CD14-positive monocyte (primary cell): ENCODE measurements at regions not wholly inside any gene's neighbourhood (a gene's known extent, or its start where the extent isn't known, plus 50 kb on each side); places are given as distances from the start of the nearest gene placed in this dataset.
"Not testable (repeated sequence)": the region's sequence is repeated elsewhere in the genome, so short reads cannot be mapped to it uniquely, and the experiment has no call there.

Experiments
- DNase-seq, 3 donors: peaks; one replicate each; pipeline ENCODE4 v3.0.0-alpha.2; 2011 to 2022
- H2AFZ ChIP-seq: 2 replicates; pipeline ENCODE4 v1.6.0; 2012; ENCODE audit warnings: mild to moderate bottlenecking, low read depth, low read length, inconsistent platforms; ENCODE audit not compliant: insufficient read depth, poor library complexity, severe bottlenecking
- H3K27ac ChIP-seq, 2 donors: 1 replicate in 1 of 2; 2 replicates in 1 of 2; pipeline ENCODE4 v1.5.1; 2012 to 2013; ENCODE audit warnings: low read length in 2 of 2, control low read depth in 1 of 2, inconsistent platforms in 1 of 2, low read depth in 1 of 2, mild to moderate bottlenecking in 1 of 2
- H3K27me3 ChIP-seq, 2 donors: one replicate each; pipeline versions ENCODE4 v1.6.0 to v1.6.1; 2011 to 2013; ENCODE audit warnings: low read length in 2 of 2; ENCODE audit not compliant: control insufficient read depth in 2 of 2, insufficient read depth in 2 of 2
- H3K36me3 ChIP-seq, 2 donors: replicated peaks in 1 of 2; 1 replicate in 1 of 2; 2 replicates in 1 of 2; pipeline versions ENCODE4 v1.5.1 to v1.6.1; 2012 to 2013; ENCODE audit warnings: low read length in 2 of 2, control low read depth in 1 of 2, inconsistent platforms in 1 of 2, mild to moderate bottlenecking in 1 of 2; ENCODE audit not compliant: insufficient read depth in 2 of 2, control insufficient read depth in 1 of 2
- H3K4me1 ChIP-seq, 2 donors: 1 replicate in 1 of 2; 2 replicates in 1 of 2; pipeline versions ENCODE4 v1.5.1 to v1.6.1; 2012 to 2013; ENCODE audit warnings: low read length in 2 of 2, control low read depth in 1 of 2, inconsistent platforms in 1 of 2, mild to moderate bottlenecking in 1 of 2, moderate library complexity in 1 of 2; ENCODE audit not compliant: insufficient read depth in 2 of 2, control insufficient read depth in 1 of 2
- H3K4me2 ChIP-seq: replicated peaks from 2 replicates; pipeline ENCODE3; 2012; ENCODE audit warnings: low read length, moderate library complexity, mild to moderate bottlenecking; ENCODE audit not compliant: poor library complexity, severe bottlenecking; ENCODE audit errors: extremely low read depth
- H3K4me3 ChIP-seq, 3 experiments: fragments of 200-600 bp in 1 of 3; sonication (generic) in 1 of 3; replicated peaks in 1 of 3; 1 replicate in 2 of 3; 2 replicates in 1 of 3; pipeline ENCODE4 v1.5.1; 2011 to 2013; ENCODE audit warnings: low read length in 3 of 3, mild to moderate bottlenecking in 3 of 3, control low read depth in 2 of 3, low read depth in 2 of 3, inconsistent platforms in 1 of 3, moderate library complexity in 1 of 3
- H3K79me2 ChIP-seq: 2 replicates; pipeline ENCODE4 v1.6.0; 2012; ENCODE audit warnings: mild to moderate bottlenecking, control low read depth, inconsistent platforms, low read length, moderate library complexity; ENCODE audit not compliant: insufficient read depth
- H3K9ac ChIP-seq: 2 replicates; pipeline ENCODE4 v1.6.0; 2017; ENCODE audit warnings: low read length, mild to moderate bottlenecking; ENCODE audit not compliant: insufficient read depth, poor library complexity, severe bottlenecking
- H3K9me3 ChIP-seq, 2 donors: replicated peaks in 1 of 2; 1 replicate in 1 of 2; 2 replicates in 1 of 2; pipeline versions ENCODE4 v1.5.1 to v1.6.1; 2012 to 2013; ENCODE audit warnings: low read length in 2 of 2, control low read depth in 1 of 2; ENCODE audit not compliant: control insufficient read depth in 1 of 2, insufficient read depth in 1 of 2
- H4K20me1 ChIP-seq: 2 replicates; pipeline ENCODE4 v1.6.0; 2012; ENCODE audit warnings: mild to moderate bottlenecking, low read length, control low read depth, moderate library complexity; ENCODE audit not compliant: insufficient read depth
- H3K27ac Mint-ChIP-seq, 7 donors: one replicate each; pipeline ENCODE4 v1.8.0; 2020; ENCODE audit warnings: mild to moderate bottlenecking in 7 of 7, mixed read lengths in 7 of 7, moderate library complexity in 6 of 7, inconsistent platforms in 2 of 7
- H3K27me3 Mint-ChIP-seq, 3 donors: one replicate each; pipeline ENCODE4 v1.8.0; 2021 to 2022; ENCODE audit warnings: low read depth in 3 of 3, mild to moderate bottlenecking in 3 of 3, mixed read lengths in 3 of 3, moderate library complexity in 3 of 3, inconsistent platforms in 1 of 3
- H3K36me3 Mint-ChIP-seq, 2 donors: one replicate each; pipeline ENCODE4 v1.8.0; 2020; ENCODE audit warnings: mixed read lengths in 2 of 2, inconsistent platforms in 1 of 2, mild to moderate bottlenecking in 1 of 2
- H3K4me1 Mint-ChIP-seq: one replicate; pipeline ENCODE4 v1.8.0; 2020; ENCODE audit warnings: mild to moderate bottlenecking, mixed read lengths
- H3K4me3 Mint-ChIP-seq, 2 donors: one replicate each; pipeline ENCODE4 v1.8.0; 2020; ENCODE audit warnings: mild to moderate bottlenecking in 2 of 2, mixed read lengths in 2 of 2, moderate library complexity in 1 of 2
- H3K9me3 Mint-ChIP-seq, 7 donors: one replicate each; pipeline ENCODE4 v1.8.0; 2020 to 2022; ENCODE audit warnings: mixed read lengths in 7 of 7, mild to moderate bottlenecking in 6 of 7, moderate library complexity in 6 of 7, inconsistent platforms in 2 of 7
- CTCF ChIP-seq: fragments of 200-600 bp; IDR thresholded peaks from one replicate; pipeline ENCODE4 v1.8.0; 2022; ENCODE audit warnings: antibody characterized with exemption, mild to moderate bottlenecking
- WGBS: methylation state at CpG from one replicate; pipeline ENCODE4 v1.1.5; 2013; ENCODE audit warnings: missing lambda C conversion rate; ENCODE audit not compliant: insufficient coverage; 5-methylcytosine and 5-hydroxymethylcytosine counted together
- intact Hi-C, 2 donors: fragments of 100-400 bp; cut with micrococcal nuclease; formaldehyde crosslinking; loops; one replicate each; pipeline versions ENCODE4 v1.15.0 to v1.15.1; 2023

GRCh38 chr22:42185915-42186439 lies 55.4 kb upstream of the CYP2D6 start:
- H3K4me3 ChIP-seq, result no peak overlapping the region
- Mint-ChIP-seq H3K4me1 (peaks cover 4% of the 10 kb centered on the region), H3K9me3 (no peaks in the 10 kb centered on the region), H3K27me3 (no peaks in the 10 kb centered on the region), H3K4me3 (no peak overlapping the region), H3K27ac (no peak overlapping the region), H3K36me3 (peaks cover 6 to 21% of the 10 kb centered on the region in 2 donors)
- H3K9ac ChIP-seq, result no peak overlapping the region
- 100% methylated on average over 1 of the region's 2 CpGs for WGBS
- intact Hi-C loops, result no loop called here
- H3K27ac ChIP-seq, result no peak overlapping the region
- H3K9me3 ChIP-seq, result no peaks in the 10 kb centered on the region
- no peak overlapping the region for H3K4me2 ChIP-seq
- H3K27me3 ChIP-seq, result no peaks in the 10 kb centered on the region
- TF ChIP-seq CTCF, result no peak
- peaks cover 0 to 9% of the 10 kb centered on the region in 2 donors for H3K36me3 ChIP-seq
- H3K79me2 ChIP-seq, result peaks cover 14% of the 10 kb centered on the region
- no peak for DNase-seq
- H2AFZ ChIP-seq, result no peak overlapping the region
- H4K20me1 ChIP-seq, result peaks cover 98% of the 10 kb centered on the region
- no peaks in the 10 kb centered on the region for H3K4me1 ChIP-seq

DNA sequence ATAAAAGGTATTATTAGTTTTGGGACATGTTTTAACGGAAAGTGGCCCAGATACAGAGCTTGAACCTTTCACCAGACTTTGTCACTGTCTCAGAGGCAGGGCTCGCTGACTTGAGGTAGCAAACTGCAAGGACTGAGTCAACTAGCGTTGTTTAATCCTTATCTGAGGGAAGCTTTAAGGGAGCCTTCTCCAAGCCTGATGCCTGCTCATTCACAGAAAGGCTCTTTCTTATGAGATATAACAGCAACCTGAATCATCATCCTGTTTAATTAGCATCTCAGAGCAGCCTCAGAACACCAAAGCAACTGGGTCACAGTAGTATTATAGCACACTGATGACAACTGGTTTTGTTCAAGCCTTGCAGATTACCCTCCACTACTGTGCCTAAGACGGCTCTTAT lies 54.2 kb upstream of the CYP2D6 start:
- no peak for TF ChIP-seq CTCF
- Mint-ChIP-seq H3K9me3 (no peaks in the 10 kb centered on the region), H3K36me3 (peaks cover 6 to 21% of the 10 kb centered on the region in 2 donors), H3K4me1 (peaks cover 4% of the 10 kb centered on the region), H3K27me3 (no peaks in the 10 kb centered on the region), H3K27ac (no peak overlapping the region), H3K4me3 (no peak overlapping the region)
- Histone ChIP-seq H3K9ac (no peak overlapping the region), H3K4me3 (no peak overlapping the region), H3K27me3 (no peaks in the 10 kb centered on the region), H3K4me2 (no peak overlapping the region), H4K20me1 (peaks cover 95% of the 10 kb centered on the region), H3K79me2 (peaks cover 14% of the 10 kb centered on the region), H3K27ac (no peak overlapping the region), H3K4me1 (no peaks in the 10 kb centered on the region), H3K36me3 (peaks cover 0 to 9% of the 10 kb centered on the region in 2 donors), H2AFZ (no peak overlapping the region), H3K9me3 (no peaks in the 10 kb centered on the region)
- WGBS, result 100% methylated on average over 1 of the region's 4 CpGs
- DNase-seq, result no peak
- intact Hi-C loops, result no loop called here

- H3K9ac ChIP-seq, H3K27me3 Mint-ChIP-seq, H3K4me3 ChIP-seq, H3K9me3 ChIP-seq, intact Hi-C loops, H3K27me3 ChIP-seq, H3K79me2 ChIP-seq, H3K4me2 ChIP-seq, H2AFZ ChIP-seq, DNase-seq, H3K9me3 Mint-ChIP-seq, H3K27ac ChIP-seq, H3K4me3 Mint-ChIP-seq, H3K4me1 ChIP-seq, H3K4me1 Mint-ChIP-seq: not testable (repeated sequence)
- WGBS, result 100% methylated on average over 5 of the region's 11 CpGs
- Histone ChIP-seq H4K20me1 (peaks cover 91% of the 10 kb centered on the region), H3K36me3 (peaks cover 4 to 20% of the 10 kb centered on the region in 2 donors)
- peak overlapping the region in 2 of 7 donors; percentile 32 to 35 for H3K27ac Mint-ChIP-seq
- H3K36me3 Mint-ChIP-seq, result peaks cover 13 to 29% of the 10 kb centered on the region in 2 donors
Measured at GRCh38 chr22:42183461-42184059, 53.0 kb upstream of the CYP2D6 start.
